ENCODE measurements at regions not wholly inside any gene's neighbourhood (a gene's known extent, or its start where the extent isn't known, plus 50 kb on each side); places are given as distances from the start of the nearest gene placed in this dataset.
A peak's percentile ranks its signal among the peaks of the same experiment; 100 is the strongest.

- Histone ChIP-seq H3K4me1 (peaks cover 0 to 19% (median 6%) of the 10 kb centered on the region in 4 donors), H3K36me3 (no peaks in the 10 kb centered on the region), H3K4me3 (no peak overlapping the region), H3K27ac (peak overlapping the region in 2 of 4 donors; percentile 5 to 8), H3K27me3 (peaks cover 0 to 11% of the 10 kb centered on the region in 2 donors), H3K9me3 (no peaks in the 10 kb centered on the region)
- 45 to 53% methylated on average over 6 of the region's 6 CpGs for WGBS, 2 donors
- no peak for DNase-seq (ENCODE audit: low spot score in 2 of 2)
- no peak for TF ChIP-seq CTCF (IDR thresholded peaks at IDR 0.05)
- no peak for TF ChIP-seq EP300 (IDR thresholded peaks at IDR 0.05)
- no peak for TF ChIP-seq POLR2A (IDR thresholded peaks at IDR 0.05)
Measured at GRCh38 chr7:25831062-25831691, 320.8 kb upstream of the NFE2L3 start.

GRCh38 chr7:25831831-25832411, 320.1 kb upstream of the NFE2L3 start:
- no peak overlapping the region for H3K4me3 ChIP-seq
- DNase-seq (ENCODE audit: low spot score in 2 of 2), result no peak
- H3K36me3 ChIP-seq, result no peaks in the 10 kb centered on the region
- no peaks in the 10 kb centered on the region for H3K9me3 ChIP-seq
- peak overlapping the region in 2 of 4 donors; percentile 5 to 8 for H3K27ac ChIP-seq
- peaks cover 0 to 19% (median 6%) of the 10 kb centered on the region in 4 donors for H3K4me1 ChIP-seq
- no peak for TF ChIP-seq CTCF (IDR thresholded peaks at IDR 0.05)
- peaks cover 0 to 11% of the 10 kb centered on the region in 2 donors for H3K27me3 ChIP-seq
- 29 to 30% methylated on average over 8 of the region's 8 CpGs for WGBS, 2 donors

GRCh38 chr7:25832456-25832855, 319.5 kb upstream of the NFE2L3 start:
- TF ChIP-seq POLR2A (IDR thresholded peaks at IDR 0.05) (no peak), CTCF (IDR thresholded peaks at IDR 0.05) (no peak), EP300 (IDR thresholded peaks at IDR 0.05) (no peak)
- no peaks in the 10 kb centered on the region for H3K9me3 ChIP-seq
- 20 to 24% methylated on average over 7 of the region's 7 CpGs for WGBS, 2 donors
- H3K27me3 ChIP-seq, result peaks cover 0 to 11% of the 10 kb centered on the region in 2 donors
- H3K4me1 ChIP-seq, result peaks cover 0 to 19% (median 6%) of the 10 kb centered on the region in 4 donors
- no peaks in the 10 kb centered on the region for H3K36me3 ChIP-seq
- DNase-seq (ENCODE audit: low spot score in 2 of 2), result no peak
- peak overlapping the region in 1 of 4 donors; percentile 5 for H3K27ac ChIP-seq
- no peak overlapping the region for H3K4me3 ChIP-seq

GRCh38 chr7:25832929-25833328, 319.1 kb upstream of the NFE2L3 start:
- Histone ChIP-seq H3K4me1 (peaks cover 0 to 19% (median 6%) of the 10 kb centered on the region in 4 donors), H3K27ac (no peak overlapping the region), H3K36me3 (no peaks in the 10 kb centered on the region), H3K9me3 (no peaks in the 10 kb centered on the region), H3K27me3 (peaks cover 0 to 11% of the 10 kb centered on the region in 2 donors), H3K4me3 (no peak overlapping the region)
- WGBS, 2 donors, result 81 to 82% methylated on average over 2 of the region's 2 CpGs
- no peak for DNase-seq (ENCODE audit: low spot score in 2 of 2)
- TF ChIP-seq POLR2A (IDR thresholded peaks at IDR 0.05) (no peak), CTCF (IDR thresholded peaks at IDR 0.05) (no peak), EP300 (IDR thresholded peaks at IDR 0.05) (no peak)

- Histone ChIP-seq H3K9me3 (no peaks in the 10 kb centered on the region), H3K4me1 (peaks cover 0 to 19% (median 6%) of the 10 kb centered on the region in 4 donors), H3K36me3 (no peaks in the 10 kb centered on the region), H3K27ac (no peak overlapping the region), H3K27me3 (peaks cover 0 to 11% of the 10 kb centered on the region in 2 donors), H3K4me3 (no peak overlapping the region)
- WGBS, 2 donors, result 90 to 92% methylated on average over 4 of the region's 4 CpGs
- TF ChIP-seq POLR2A (IDR thresholded peaks at IDR 0.05) (no peak), EP300 (IDR thresholded peaks at IDR 0.05) (no peak), CTCF (IDR thresholded peaks at IDR 0.05) (no peak)
- DNase-seq (ENCODE audit: low spot score in 2 of 2), result no peak
Measured at GRCh38 chr7:25834050-25834449, 317.9 kb upstream of the NFE2L3 start.
